D341Med (cell line): ENCODE measurements at regions not wholly inside any gene's neighbourhood (a gene's known extent, or its start where the extent isn't known, plus 50 kb on each side); places are given as distances from the start of the nearest gene placed in this dataset.
A peak's percentile ranks its signal among the peaks of the same experiment; 100 is the strongest.

ENCODE experiments used
- DNase-seq: peaks from one replicate; pipeline ENCODE4 v3.0.0; 2012; ENCODE audit warnings: low spot score

- DNase-seq: no peak
Observed at GRCh38 chr18:43572163-43572562, 294.9 kb upstream of the SYT4 start.

- DNase-seq: no peak
Observed at GRCh38 chr18:43574974-43575373, 297.7 kb upstream of the SYT4 start.

- DNase-seq: no peak
Observed at GRCh38 chr18:43578211-43578610, 300.9 kb upstream of the SYT4 start.

- DNase-seq: no peak
Observed at GRCh38 chr18:43578706-43579105, 301.4 kb upstream of the SYT4 start.

GRCh38 chr18:43581936-43582519, 304.7 kb upstream of the SYT4 start:
- DNase-seq: no peak

- peak; percentile 59 for DNase-seq
Observed at GRCh38 chr18:43587538-43588153, 310.4 kb upstream of the SYT4 start.

- no peak for DNase-seq
Observed at GRCh38 chr18:43588838-43589237, 311.5 kb upstream of the SYT4 start.

- DNase-seq: no peak
Observed at GRCh38 chr18:43589611-43590151, 312.4 kb upstream of the SYT4 start.

- DNase-seq: no peak
Observed at GRCh38 chr18:43590182-43590903, 313.1 kb upstream of the SYT4 start.

GRCh38 chr18:43592269-43592668, 315.0 kb upstream of the SYT4 start:
- DNase-seq: no peak

GRCh38 chr18:43596105-43596712, 318.9 kb upstream of the SYT4 start:
- peak; percentile 56 for DNase-seq

GRCh38 chr18:43601432-43601831, 324.1 kb upstream of the SYT4 start:
- no peak for DNase-seq

- no peak for DNase-seq
Observed at GRCh38 chr18:43605224-43605623, 327.9 kb upstream of the SYT4 start.

GRCh38 chr18:43606795-43607194, 329.5 kb upstream of the SYT4 start:
- no peak for DNase-seq

GRCh38 chr18:43620936-43621335, 343.6 kb upstream of the SYT4 start:
- DNase-seq: peak; percentile 59

GRCh38 chr18:43622024-43622423, 344.7 kb upstream of the SYT4 start:
- no peak for DNase-seq

- DNase-seq: no peak
Observed at GRCh38 chr18:43625582-43625981, 348.3 kb upstream of the SYT4 start.

- no peak for DNase-seq
Observed at GRCh38 chr18:43627848-43628530, 350.7 kb upstream of the SYT4 start.

- DNase-seq: no peak
Observed at GRCh38 chr18:43634994-43635393, 357.7 kb upstream of the SYT4 start.

GRCh38 chr18:43635397-43635796, 358.1 kb upstream of the SYT4 start:
- DNase-seq: no peak

- no peak for DNase-seq
Observed at GRCh38 chr18:43642727-43643330, 365.5 kb upstream of the SYT4 start.

GRCh38 chr18:43648002-43648401, 370.7 kb upstream of the SYT4 start:
- DNase-seq: no peak
